Ovary (tissue), 3 donors: ENCODE measurements at regions not wholly inside any gene's neighbourhood (a gene's known extent, or its start where the extent isn't known, plus 50 kb on each side); places are given as distances from the start of the nearest gene placed in this dataset.

Experiments
- POLR2A ChIP-seq: fragments of 450-650 bp; IDR thresholded peaks from one replicate; pipeline ENCODE4 v1.6.1; 2017; ENCODE audit warnings: antibody characterized with exemption, mild to moderate bottlenecking, moderate library complexity
- TF ChIP-seq, protein P1 (sequence below), 3 donors: fragments of 450-650 bp in 2 of 3; fragments of 200-600 bp in 1 of 3; IDR thresholded peaks; one replicate each; pipeline versions ENCODE4 v1.5.1 to v1.8.0; 2016 to 2022; ENCODE audit warnings: antibody characterized with exemption in 3 of 3, mild to moderate bottlenecking in 1 of 3
- donor health status: DM: no; HTN: no; CAD: no.

DNA sequence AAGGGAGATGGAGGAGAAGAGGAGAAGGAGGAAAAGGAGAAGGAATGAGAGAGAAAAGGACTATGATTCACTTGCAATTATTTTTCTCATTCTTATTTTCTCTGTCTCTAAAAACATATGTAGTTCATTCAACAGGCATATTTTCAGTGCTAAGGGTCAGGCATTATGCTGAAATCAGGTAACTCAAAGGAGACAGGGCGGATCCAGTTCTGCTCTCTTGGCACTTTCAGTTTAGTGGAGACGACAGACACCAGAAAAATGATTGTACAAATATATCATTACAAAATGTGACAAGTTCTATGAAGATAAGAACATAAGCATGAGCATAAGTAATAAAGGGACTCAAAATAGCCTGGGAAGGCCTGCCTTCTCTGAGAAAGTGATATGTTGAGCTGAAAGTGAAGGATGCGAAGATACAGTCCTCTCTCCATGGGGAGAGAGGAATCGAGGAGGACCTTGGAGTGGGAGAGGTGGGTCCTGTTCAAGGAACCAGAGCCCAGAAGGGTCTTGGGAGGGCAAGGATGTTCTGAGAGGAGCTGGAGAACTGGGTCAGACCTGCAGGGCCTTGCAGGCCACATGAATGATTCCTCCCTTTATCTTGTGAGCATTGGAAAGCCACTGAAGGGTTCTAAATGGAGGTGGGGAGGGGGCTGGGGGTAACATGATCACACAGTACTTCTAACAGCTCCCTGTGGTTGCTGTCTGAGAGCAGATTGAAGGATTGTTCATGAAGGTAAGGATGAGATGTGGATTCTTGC, 58.6 kb upstream of the TMEM17 start:
- TF ChIP-seq, protein P1, sequence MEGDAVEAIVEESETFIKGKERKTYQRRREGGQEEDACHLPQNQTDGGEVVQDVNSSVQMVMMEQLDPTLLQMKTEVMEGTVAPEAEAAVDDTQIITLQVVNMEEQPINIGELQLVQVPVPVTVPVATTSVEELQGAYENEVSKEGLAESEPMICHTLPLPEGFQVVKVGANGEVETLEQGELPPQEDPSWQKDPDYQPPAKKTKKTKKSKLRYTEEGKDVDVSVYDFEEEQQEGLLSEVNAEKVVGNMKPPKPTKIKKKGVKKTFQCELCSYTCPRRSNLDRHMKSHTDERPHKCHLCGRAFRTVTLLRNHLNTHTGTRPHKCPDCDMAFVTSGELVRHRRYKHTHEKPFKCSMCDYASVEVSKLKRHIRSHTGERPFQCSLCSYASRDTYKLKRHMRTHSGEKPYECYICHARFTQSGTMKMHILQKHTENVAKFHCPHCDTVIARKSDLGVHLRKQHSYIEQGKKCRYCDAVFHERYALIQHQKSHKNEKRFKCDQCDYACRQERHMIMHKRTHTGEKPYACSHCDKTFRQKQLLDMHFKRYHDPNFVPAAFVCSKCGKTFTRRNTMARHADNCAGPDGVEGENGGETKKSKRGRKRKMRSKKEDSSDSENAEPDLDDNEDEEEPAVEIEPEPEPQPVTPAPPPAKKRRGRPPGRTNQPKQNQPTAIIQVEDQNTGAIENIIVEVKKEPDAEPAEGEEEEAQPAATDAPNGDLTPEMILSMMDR (IDR thresholded peaks at IDR 0.05) = no peak
- no peak for TF ChIP-seq POLR2A
